ENCODE measurements at regions not wholly inside any gene's neighbourhood (a gene's known extent, or its start where the extent isn't known, plus 50 kb on each side); places are given as distances from the start of the nearest gene placed in this dataset.

DNA sequence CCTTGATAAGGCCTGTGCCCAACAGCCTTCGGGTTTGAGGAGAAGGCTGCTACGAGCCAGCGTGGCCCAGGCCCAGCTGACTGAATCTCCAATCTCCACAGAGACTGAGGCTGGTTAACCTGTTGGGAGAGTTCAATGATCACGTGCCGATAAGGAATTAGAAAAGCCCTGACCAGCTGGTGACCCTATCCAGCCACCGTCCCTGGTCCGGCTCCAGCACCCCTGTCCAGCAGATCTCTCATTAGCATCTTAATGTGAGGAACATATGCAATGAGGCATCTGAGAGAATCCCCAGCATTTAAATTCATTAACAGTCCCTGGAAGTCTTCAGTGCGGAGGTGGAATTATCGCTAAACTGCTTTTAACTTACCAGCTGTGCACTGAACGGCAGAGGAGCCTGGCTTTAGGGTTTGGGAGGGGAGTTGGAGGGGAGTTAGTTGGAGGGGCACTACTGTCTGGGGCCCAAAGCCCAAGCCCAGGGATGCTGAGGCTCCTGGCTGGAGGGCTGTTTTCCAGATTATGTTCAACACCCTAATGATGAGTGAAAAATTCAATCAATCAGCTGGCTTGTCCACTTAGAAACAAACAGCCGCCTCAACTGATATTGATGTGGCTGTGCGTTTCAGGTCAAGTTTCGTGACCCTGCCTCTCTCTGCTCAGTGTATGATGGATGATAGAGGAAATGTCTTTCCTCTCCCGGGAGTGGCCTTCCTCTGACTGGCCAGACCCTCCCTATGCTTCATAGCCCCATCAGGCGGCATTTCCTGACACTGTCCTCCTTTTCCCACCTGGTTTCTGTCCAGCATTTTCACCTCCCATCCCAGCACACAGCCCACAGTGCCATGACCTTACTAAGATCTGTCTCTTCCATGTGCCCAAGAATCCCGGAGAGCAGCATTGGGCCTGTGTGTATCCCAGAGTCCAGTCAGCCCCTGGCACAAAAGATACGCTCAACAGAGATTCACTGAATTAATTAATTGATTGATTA, 184.5 kb downstream of the CCT6B start:
- no peak for DNase-seq (ENCODE audit: low read depth in 2 of 2)

DNA sequence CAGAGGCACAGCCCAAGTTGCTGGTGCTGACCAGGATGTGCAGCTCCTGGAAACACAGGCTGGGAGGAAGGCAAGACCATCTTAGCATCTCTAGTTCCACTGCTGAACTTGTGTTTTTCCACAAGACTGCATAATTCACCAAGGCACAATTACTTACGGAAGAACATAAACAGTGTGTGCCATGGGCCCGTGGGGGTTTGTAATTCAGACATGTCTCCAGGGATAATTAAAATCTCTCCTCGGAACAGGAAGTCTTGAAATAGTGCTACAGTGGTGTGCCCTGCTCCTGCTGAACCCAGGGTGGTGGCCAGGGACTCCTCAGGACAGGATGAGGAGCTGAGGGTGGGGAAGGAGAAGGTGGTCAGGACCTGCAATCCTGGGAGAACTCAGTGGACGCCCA, 188.2 kb downstream of the CCT6B start:
- DNase-seq (ENCODE audit: low read depth in 2 of 2): no peak

DNA sequence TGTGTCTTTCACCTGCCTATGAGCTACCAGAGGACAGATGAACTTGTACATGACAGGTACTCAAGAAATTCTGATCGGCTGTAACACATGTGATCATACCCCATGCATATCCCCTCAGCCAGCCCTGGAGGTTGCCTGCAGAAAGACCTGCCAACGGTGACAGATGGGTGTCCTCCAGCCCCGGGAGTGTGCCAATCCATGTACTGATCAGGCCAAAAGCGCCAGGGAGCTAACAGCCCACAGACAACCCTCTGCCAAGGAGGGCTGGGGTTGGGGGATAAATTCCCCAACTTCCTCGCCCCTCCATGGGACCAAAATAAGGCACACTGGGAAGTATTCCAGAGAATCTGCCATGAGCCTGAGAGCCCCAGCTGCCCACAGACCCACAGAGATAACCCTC, 189.4 kb downstream of the CCT6B start:
- no peak for DNase-seq (ENCODE audit: low read depth in 2 of 2)

DNA sequence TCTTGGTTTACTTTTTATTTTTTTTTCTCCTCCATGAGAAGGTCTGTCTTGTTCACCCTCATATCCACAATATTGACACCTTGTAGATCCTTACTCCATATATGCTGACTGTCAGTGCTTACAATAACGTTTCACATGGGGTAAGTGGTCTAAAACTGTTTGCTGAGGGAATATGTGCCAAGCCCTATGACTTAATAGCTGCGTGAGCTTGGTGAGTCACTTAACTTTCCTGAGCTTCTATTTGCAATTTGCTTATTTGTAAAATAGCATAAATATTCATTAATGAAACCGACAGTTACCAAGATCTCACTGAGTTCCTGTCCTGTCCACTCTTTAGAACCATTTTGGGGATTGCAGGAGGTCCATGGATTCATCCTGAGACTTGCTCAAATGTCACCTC, 190.7 kb downstream of the CCT6B start:
- DNase-seq (ENCODE audit: low read depth in 2 of 2): no peak

DNA sequence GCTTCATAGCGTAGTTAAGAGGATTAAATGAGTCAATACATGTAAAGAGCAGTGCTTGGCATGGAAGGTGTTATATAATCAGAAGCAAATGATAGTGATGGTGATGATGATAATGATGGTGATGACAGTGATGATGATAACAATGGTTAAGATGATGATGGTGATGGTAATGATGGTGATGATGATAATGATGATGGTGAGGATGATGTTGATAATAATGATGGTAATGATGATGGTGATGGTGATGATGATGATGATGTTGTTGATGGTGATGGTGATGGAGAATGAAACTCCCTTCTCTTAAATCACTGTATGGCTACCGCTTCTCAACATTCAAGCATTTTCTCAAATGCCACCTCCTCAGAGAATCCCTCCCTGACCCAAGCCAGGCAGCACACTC, 190.5 kb downstream of the TMEM132E start:
- no peak for DNase-seq (ENCODE audit: low read depth in 2 of 2)

DNA sequence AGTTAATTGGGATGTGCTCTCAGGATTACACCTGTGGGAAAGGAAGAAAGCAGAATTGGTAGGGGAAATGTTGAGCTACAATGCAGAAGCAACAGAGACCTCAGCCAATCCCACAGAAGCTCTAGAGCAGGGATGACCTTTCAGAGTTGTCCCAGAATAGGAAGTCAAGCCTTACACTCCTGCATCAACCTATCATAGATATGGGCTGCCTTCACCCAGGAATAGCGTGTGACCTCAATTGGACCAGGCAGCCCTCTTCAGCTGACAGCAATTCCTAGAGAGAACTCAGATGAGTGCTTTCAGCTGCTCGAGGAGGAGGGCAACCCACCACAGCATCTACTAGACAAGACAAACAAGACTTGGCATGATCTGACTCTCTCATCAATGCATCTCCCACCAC, 189.7 kb downstream of the TMEM132E start:
- DNase-seq (ENCODE audit: low read depth in 2 of 2): no peak

DNA sequence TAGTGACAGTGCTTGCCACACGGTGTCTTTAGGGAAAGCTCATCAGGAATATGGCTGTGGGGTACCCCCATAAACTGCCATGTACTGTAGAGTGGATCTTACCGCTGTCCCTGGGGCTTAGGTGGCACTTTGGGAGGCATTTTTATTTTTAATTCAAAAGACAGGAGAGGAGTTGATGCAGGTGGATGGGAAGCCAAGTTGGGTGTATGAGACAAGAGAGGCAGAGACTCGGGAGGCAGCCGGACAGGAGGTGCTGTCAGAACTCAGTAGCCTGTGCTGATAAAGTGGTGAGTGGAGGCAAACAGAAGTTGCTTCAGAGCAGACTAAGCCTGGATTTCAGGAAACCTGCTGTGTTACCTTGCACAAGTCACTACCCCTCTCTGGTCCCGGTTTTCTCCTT, 185.9 kb downstream of the TMEM132E start:
- DNase-seq (ENCODE audit: low read depth in 2 of 2): no peak

DNA sequence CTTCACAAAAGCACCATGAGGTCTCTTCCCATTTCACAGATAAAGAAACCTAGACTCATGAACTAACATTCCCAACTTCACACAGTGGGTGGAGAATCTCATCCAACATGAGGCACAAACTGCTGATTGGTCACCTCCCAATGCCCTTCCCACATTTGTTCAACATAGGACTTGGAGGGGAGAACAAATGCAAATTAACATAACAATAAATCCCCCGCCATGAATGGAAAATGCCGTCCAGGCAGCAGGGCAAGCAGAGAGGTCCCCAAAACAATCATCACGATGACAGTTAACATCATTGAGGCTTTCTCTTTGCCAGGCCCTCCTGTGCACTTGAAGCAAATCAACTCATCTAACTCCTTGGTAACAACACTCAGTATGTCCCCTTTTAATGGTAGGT, 185.3 kb downstream of the TMEM132E start:
- no peak for DNase-seq (ENCODE audit: low read depth in 2 of 2)

DNA sequence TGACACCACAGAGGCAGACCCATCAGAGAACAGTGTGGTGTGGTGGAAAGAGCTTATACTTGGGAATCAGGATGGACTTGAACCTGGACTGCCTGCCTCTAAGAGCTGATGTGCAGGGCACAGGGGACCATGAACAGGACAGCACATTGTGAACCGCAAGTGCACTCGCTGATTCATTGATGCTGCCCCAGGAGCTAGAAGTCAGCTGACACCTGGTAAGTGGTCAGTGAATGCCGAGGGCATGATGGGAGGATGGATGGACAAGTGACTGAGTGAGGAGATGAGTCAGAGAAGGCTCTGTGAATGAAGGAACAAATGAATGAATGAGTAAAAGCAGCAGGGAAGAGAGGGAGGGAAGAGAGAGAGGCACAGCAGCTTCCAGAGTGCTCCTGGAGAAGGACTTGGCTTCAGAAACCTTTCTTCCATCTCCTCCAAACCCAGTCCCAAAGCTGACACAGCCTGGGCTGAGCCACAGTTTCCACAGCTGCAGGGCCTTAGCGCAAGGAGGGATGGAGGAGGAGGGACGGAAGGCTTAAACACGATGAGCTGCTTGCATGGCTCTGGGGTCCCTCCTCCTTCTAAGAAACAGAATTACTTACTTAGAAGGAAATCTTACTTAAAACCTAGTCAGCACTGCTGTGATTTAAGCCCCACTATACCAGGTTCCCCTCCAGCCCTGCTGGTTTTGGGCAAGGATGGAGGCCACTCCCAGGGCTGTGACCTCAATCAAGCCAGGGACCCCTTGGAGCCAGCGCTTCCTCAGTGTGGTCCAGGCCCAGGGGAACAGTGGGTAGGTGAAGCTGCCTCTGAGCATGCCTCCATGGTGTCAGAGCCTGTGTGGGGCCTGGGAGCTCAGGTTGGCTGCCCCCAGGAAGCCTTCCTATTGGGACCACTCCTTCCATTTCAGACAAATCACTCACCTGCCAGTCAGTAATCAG, 184.6 kb downstream of the TMEM132E start:
- DNase-seq (ENCODE audit: low read depth in 2 of 2): no peak

DNA sequence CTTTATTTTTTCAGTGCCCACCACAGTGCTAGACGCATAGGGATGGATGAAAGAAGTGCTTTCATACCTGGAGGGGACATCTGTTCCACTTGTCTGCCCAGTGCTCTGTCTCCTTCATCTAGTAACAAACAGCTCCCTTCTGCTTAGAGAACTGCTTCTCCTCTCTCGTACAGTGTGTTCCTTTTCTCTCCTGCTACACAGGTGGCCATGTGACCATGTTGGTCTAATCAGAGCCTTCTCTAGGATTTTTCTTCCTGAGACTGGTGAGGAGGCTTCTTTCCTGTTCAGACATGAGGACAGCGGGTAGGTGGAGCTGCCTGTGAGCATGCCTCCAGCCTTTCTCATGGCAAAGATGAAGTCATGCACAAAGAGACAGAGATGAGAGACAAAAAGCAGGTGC, 182.7 kb downstream of the TMEM132E start:
- no peak for DNase-seq (ENCODE audit: low read depth in 2 of 2)

DNA sequence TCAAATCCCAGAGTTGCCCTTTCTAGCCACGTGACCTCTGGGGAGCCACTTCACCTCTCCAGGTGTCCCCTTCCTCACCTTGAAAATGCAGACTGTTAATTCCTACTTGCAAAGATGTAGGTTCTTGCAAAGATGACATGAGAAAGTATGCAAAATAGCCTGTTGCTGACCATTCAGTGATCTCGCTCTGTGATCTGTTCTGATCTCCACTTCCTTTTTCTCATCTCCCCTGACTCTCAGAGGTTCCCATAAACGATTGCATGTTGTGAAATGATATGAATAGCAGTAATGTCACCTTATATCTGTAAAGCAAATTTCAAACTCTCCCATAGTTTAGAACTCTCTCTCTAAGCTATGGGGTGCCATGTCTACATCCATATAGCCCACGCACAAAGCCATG, 182.3 kb downstream of the TMEM132E start:
- DNase-seq (ENCODE audit: low read depth in 2 of 2): no peak

DNA sequence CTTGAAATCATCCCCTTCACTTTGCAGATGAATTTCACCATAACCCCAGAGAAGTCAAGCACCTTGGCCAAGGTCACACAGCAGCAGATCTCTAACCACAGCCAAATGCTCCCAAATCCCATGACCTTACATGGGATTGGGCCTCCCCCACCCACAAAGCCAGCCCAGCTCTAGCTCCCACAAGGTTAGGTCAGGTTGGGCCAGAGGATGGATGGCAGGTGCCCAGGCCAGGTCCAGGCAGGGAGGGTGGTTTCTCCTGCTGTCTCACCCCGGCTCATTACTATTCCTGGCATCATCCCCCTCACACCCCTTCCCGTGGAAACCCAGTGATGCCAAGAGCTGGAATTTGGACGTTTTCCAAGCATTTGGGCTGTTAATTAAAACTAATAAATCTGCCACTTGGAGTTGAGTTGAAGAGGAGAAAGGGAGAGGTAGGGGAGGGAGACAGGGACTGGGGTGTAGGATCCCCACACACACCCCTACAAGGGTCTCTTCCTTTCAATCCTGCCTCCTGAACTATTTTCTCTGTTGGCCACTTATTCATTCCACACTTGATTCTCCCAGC, 181.6 kb downstream of the TMEM132E start:
- no peak for DNase-seq (ENCODE audit: low read depth in 2 of 2)

DNA sequence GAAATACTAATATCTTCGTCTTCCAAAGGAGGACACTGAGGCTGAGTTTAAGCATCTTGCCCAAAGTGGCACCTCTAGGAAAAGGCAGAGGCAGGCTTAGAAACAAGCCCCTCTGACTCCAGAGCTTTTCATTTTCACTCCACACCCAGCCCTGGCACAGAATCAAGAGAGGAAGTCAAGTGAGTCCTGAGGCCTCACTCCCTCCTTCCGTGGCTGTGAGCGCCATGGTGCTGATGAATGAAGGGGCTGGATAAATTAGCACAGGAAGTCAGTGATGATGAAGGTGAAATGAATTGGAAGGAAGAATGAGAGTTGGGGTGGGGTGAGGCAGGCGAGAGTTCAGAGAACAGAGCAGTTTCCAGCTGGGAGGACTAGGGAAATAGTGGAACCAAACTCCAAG, 179.3 kb downstream of the TMEM132E start:
- no peak for DNase-seq (ENCODE audit: low read depth in 2 of 2)

DNA sequence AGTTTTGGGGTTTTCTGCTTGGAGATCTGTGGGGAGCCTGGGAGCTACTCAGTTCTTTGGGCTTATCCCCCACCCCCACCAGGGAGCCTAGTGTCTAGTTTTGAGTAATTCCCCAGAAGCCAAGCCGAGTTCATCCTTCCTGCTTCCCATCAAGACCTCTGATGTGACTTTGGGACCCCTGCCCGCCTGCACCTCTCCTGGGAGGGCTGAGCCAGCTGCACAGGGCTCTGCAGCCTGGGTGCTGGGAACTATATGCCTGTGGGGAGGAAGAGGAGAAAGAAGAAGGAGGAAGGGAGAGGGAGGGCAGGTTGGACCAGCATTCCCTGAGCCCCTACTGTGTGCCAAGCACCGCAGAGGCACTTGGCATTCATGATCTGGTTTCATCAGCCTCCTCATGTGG, 178.9 kb downstream of the TMEM132E start:
- no peak for DNase-seq (ENCODE audit: low read depth in 2 of 2)

DNA sequence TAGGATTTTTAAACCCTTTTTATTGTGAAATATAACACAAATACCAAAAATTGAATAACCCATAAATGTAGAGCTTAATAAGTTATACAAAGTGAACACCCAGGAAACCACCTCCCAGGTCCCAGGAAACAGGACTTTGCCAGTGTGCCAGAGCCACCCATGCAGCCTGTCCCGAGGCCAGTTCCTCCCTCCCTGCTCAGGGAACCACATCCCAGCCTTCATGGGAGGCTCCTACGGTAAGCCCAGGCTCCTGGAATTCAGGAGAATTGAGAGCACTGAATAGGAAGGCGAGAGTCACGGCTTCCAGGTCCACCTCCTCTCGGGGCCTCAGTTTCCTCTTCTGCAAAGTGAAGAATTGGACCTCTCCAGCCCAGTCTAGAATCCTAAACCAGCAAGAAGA, 178.2 kb downstream of the TMEM132E start:
- no peak for DNase-seq (ENCODE audit: low read depth in 2 of 2)

DNA sequence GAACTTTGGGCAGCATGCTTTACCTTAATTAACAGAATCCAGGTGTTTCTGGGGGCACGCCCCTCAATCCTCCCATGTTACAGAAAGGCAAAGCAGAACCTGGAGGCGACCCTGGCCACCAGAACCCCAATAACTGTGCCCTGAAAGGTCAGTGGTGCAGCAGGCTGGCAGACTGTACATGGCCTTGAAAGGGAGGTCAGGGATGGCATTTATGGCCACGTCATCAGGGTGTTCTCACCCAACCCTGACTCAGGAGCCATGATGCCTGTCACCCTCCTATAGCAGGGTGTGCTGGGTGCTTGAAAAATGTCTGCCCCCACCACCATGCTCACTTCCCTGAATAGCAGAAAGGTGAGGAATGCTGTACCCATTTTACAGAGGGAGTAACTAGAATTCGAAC, 177.7 kb downstream of the TMEM132E start:
- DNase-seq (ENCODE audit: low read depth in 2 of 2): no peak

DNA sequence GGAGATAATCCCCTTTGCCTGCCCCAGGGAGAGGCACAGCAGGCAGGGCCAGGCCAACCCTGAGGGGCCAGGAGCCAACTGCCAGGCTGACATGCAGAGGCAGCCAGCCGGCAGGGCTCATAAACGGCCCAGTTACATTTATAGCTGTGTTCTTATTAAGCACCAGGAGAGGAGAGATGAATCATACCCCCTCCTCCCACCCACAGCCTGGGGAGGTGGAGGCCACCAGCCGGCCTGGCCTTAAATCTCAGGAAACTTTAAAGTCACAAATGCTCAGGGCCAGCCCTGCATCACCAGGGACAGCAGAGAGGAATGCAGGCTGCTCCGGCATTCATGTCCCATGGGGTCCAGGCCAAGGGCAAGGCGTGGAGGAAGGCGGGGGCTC, 177.2 kb downstream of the TMEM132E start:
- DNase-seq (ENCODE audit: low read depth in 2 of 2): no peak

DNA sequence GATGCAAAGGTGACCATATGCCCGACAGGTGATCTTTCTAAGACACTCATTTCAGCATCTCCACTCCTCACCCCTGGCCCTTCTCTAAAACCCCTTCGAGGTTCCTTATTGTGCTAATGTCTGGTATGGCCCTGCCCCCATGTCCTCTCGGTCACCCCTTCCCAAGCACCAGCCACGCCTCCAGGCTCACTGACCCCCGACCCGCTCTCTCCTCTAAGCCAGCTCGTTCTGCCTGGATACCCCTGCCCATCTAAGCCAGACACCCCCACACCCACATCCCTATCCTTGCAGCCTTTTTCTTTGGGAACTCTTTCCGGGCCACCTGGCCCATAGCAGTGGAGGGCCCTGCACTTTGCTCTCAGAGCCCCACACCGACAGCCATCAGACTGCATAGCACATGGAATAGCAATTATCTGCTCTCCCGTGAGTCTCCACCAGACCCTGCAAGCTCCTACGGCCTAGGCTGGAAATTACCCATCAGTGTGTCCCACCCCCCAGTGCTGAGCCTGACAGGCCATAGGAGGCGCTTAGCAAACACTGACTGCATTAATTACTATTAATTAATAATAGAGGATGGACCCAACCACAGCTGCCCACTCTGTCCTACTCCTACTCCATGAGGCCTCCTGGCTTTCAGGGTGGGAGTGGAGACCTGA, 176.7 kb downstream of the TMEM132E start:
- DNase-seq (ENCODE audit: low read depth in 2 of 2): no peak

DNA sequence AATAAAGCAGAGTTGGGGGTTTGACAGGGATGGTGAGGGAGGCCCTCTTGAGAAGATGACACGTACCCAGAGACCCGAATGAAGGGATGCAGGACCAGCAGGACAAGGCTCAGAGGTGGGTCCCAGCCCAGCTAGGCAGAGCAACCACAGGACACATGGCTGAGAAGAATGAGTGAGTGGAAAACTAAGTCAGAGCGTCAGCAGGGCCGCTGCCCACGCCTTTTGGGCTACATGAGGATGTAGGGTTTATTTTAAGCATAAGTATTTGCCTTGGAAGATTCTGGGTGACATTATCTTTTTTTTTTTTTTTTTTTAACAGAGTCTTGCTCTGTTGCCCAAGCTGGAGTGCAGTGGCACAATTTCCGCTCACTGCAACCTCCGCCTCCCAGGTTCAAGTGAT, 176.0 kb downstream of the TMEM132E start:
- DNase-seq (ENCODE audit: low read depth in 2 of 2): no peak

DNA sequence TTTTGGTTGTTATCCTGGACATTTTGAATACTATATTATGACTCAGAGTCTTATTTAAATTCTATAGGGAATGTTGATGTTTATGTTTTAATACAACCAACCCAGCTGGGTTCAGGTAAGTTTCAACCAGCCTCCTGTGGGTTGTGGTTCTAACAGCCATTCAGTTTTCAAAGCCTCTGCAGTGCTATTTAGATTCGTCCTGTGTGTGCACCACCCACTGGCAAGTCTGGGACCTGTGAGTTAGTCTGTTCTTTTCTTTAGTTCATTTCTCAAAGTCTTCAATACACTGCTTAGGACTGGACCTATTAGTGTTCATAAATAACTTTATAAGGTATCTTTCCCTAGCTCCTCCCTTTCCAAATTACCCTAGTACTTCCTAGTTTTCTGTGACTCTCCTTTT, 170.6 kb downstream of the TMEM132E start:
- DNase-seq (ENCODE audit: low read depth in 2 of 2): no peak

DNA sequence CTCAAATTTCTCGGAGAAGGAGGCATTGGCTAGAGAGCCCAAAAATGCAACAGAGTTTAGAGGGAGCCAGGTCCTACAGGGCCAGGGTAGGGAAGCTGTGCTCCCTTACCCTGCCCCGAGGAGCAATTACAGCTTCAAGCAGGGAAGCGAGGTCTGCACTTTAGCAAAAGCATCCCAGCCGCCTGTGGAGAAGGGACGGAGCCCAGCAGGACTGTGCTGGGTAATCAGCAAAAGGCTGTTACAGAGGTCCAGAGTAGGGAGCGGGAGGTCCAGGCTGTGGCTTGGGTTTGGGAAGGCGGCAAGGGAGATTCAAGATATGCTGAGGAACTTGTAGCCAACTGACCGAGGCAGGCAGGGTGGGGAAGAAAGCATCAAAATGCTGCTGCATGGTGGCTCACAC, 162.6 kb downstream of the TMEM132E start:
- no peak for DNase-seq (ENCODE audit: low read depth in 2 of 2)
